HK-2 (cell line): ENCODE measurements at regions not wholly inside any gene's neighbourhood (a gene's known extent, or its start where the extent isn't known, plus 50 kb on each side); places are given as distances from the start of the nearest gene placed in this dataset.
"Not testable (repeated sequence)": the region's sequence is repeated elsewhere in the genome, so short reads cannot be mapped to it uniquely, and the experiment has no call there.

ENCODE experiments used
- DNase-seq: peaks from one replicate; pipeline ENCODE4 v3.0.0-alpha.2; 2018; ENCODE audit not compliant: unreplicated experiment

- no peak for DNase-seq
Measured at GRCh38 chr3:14252321-14253021, 73.9 kb downstream of the LSM3 start.

- no peak for DNase-seq
Measured at GRCh38 chr3:14253022-14253706, 74.5 kb downstream of the LSM3 start.

DNA sequence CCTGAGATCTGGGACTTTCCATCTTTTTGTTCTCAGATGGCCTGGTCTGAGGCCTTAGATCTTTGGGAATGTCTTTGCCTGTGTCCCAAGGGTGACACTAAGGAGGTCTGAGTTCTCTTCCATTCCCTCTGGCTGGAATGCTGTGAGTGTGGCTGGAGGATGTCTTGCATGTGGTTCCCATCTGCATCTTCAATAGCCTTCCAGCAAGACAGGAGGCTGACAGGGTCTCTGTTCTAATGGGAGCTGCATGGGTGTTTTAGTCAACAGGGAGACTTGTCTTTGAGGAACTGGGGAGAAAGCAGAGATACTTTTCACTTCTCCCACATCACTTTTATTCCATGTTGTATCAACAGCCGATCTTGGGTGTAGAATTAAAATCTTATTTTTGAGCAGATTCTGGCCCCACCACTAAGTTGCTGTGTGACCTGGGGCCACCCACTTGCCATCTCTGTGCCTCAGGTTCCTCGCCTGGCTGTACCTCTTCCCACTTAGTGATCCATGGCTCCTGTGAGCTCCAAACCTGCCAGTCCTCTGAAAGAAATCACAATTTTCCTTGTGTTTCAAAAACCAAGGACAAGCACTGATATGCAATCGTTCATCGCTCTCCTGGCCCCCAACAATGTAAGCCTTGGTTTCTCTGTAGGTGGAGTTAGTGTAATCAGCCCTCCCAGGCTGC lies 75.2 kb downstream of the LSM3 start:
- DNase-seq: no peak

GRCh38 chr3:14254812-14255702 lies 76.4 kb downstream of the LSM3 start:
- DNase-seq: no peak

DNA sequence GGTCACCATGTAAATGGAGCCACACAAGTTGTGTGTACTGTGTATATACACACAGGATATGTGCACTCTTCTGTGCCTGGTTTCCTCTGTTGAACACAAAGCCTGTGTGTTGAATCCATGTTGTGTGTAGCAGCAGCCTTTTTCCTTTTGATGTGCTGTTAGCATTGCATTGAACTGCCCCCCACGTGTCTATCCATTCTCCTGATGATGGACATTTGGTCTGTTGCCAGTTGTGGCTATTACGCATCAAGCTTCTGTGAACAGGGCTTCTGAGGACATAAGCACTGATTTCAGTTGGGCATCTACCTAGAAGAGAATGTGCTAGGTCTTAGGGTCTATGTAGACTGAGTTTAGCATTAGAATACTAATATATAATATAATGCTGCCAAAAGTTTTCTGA lies 77.4 kb downstream of the LSM3 start:
- no peak for DNase-seq

DNA sequence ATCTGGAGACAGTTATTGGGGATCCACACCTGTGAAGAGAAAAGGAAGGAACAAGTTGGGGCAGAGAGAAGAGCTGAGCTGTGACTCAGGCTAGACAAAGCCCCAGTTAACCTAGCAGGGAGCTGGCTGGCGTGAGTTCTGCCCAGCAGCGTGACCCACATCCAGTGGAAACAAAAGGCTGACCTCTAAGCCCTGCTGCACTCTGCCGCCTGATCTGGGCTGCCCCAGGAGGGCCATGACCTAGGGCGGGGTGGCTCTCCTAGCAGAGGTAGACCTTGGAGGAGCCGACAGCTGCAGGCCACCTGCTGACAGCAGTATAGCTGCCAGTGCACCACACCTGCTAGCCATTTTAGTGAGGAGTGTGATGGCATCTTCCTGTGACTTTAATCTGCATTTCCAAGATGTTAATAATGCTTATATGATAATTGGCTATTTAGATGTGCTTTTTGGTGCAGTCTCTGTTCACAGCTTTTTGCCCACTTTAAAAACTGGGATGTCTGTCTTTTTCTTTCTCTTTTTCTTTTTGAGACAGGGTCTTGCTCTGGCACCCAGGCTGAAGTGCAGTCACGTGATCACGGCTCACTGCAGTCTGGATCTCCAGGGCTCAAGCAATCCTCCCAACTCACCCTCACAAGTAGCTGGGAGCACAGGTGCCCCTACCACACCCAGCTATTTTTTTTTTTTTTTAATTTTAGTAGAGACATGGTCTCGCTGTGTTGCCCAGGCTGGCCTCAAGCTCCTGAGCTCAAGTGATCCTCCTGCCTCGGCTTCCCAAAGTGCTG lies 78.1 kb downstream of the LSM3 start:
- no peak for DNase-seq

DNA sequence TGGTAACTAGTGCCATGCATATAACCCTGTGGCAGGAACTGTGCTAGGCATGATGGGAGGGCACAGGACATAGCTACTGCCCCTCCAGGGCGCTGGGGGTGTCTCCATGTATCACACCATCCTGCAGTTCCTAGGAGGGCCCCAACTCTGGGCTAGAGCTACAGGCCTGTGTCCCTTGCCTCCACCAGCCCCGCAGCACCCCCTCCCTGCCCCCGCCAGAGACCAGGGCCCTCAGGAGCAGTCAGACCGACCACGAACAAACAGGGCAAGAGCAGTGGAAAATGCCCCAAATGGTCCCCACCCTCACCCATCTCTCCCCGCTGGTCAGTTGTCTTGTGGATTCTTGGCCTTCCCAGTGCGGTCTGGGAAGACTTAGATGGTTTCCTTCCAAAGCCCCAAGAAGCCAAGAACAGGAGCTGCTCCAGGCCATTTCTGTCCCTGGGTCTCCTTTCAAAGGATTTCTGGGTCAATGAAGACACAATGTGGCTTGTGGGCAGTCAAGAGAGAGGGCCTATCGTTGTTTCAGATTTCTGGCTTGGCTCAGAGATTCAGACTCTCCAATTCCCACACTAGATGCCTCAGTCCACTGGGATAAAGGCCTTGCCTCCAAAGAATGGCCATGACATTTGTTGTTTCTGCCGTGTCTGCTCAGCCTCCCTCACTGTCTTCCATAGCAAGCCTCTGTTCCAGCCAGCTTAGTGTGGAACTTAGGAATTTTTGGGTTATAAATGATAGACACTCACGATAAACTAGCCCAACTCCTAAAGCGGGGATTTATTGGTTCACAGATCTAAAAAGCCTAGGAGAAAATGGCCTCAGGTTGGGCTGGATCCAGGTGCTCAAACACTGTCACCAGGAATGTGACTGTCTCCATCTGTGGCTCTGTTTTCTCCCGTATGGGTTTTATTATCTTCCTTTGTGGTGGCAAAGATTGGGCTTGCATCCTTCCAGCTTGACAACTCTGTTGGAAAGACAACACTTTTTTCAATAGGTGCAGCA lies 80.6 kb downstream of the LSM3 start:
- DNase-seq: no peak

DNA sequence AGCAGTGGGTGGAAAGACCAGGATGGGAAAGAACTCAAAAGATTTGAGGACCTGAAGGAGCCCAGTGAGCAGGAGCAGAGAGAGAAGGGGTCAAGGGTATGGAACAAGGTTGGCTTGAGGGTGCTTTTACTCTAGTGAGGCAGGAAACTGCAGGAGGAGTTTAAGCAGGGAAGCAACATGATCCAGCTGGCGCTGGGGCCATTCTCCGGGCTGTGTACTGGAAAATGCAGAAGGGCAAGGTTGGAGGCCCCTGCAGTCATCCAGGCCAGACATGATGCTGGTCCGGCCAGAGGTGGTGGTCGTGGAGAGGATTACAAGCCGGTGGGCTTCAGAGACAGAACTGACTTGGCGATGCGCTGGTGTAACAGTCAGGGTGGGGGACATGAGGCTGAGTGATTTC lies 81.8 kb downstream of the LSM3 start:
- no peak for DNase-seq

DNA sequence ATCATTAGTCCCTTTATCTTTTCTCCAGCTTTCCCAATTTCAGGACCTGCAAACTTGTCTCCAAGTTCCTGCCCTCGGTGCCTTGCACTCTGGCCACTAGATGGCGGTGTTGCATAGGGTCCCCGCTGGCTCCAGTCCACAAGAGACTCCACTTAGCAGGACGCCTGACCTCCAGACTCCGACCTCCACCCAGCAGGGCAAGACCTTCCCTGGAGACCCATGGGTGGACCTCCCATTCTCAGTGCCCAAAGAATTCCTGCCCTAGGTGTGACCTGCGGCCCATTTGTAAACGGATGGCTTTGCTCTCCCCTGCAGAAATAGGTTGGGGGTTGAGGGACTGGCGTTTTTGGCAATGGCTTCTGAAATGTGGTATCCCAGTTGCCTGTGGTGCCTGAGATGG lies 82.6 kb downstream of the LSM3 start:
- DNase-seq: peak; percentile 74

- no peak for DNase-seq
Measured at GRCh38 chr3:14262212-14262611, 83.6 kb downstream of the LSM3 start.

- DNase-seq: no peak
Measured at GRCh38 chr3:14262867-14263266, 84.2 kb downstream of the LSM3 start.

DNA sequence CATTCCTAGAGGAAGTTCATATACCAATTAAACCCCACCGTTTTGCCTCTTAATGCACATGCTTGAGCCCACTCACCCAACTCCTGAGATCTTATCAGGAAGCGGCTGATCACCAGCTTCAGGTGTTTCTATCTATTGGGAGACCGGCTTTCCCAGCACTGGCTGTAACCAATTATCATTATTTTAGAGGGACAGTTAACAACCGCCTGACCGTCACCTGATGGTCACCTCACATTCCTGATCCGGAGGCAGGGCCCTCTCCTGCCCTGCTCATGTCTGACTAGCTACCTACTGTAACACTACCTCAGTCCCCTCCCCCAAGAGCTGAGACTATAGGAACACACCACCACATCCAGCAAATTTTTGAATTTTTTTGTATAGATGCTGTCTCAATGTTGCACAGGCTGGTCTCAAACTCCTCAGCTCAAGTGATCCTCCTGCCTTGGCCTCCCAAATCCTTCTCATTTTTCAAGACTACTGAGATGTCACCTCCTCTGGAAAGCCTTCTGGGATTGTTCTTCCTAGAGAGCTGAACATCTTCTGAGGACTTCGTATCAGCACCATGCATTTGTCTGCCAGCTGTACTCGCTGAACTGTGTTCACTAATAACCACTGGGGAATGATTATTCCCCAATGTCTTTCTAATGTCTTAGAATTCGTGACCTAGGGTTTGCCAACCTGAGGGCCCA lies 84.8 kb downstream of the LSM3 start:
- DNase-seq: no peak

- DNase-seq: no peak
Measured at GRCh38 chr3:14265246-14265962, 86.8 kb downstream of the LSM3 start.

DNA sequence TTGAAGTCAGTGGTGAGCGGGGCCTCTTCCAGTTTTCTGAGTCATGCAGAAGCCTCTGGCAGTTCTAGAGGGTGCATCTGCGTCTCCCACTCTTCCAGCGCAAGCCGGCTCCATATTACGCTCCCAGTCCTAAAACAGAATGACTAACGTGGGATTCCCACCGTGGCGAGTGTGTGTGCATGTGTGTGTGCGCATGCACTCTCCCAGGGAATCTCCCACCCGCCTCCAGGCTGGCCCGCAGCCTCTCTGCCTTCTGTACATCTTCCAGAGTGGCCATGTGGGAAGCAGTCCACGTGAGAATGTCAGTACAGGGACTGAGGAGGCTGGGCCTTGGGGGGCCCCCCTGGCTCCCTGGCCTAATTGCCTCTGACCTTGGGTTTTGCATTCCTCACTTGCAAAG lies 87.7 kb downstream of the LSM3 start:
- DNase-seq: no peak

GRCh38 chr3:14267976-14268375 lies 89.4 kb downstream of the LSM3 start:
- no peak for DNase-seq

DNA sequence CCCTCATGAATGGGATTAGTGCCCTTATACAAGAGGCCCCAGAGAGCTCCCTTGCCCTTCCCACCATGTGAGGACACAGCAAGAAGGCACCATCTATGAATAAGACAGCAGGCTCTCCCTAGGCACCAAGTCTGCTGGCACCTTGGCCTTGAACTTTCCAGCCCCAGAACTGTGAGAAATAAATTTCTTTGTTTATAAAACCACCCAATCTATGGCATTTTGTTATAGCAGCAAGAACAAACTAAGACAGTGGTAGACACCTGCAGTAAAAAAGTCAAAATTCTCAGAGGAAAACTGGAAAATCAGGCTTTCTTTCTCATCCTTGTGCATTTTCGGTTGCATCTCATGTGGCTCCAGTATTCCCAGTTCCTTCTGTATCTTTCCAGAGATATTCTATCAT lies 90.3 kb downstream of the LSM3 start:
- DNase-seq: no peak

DNA sequence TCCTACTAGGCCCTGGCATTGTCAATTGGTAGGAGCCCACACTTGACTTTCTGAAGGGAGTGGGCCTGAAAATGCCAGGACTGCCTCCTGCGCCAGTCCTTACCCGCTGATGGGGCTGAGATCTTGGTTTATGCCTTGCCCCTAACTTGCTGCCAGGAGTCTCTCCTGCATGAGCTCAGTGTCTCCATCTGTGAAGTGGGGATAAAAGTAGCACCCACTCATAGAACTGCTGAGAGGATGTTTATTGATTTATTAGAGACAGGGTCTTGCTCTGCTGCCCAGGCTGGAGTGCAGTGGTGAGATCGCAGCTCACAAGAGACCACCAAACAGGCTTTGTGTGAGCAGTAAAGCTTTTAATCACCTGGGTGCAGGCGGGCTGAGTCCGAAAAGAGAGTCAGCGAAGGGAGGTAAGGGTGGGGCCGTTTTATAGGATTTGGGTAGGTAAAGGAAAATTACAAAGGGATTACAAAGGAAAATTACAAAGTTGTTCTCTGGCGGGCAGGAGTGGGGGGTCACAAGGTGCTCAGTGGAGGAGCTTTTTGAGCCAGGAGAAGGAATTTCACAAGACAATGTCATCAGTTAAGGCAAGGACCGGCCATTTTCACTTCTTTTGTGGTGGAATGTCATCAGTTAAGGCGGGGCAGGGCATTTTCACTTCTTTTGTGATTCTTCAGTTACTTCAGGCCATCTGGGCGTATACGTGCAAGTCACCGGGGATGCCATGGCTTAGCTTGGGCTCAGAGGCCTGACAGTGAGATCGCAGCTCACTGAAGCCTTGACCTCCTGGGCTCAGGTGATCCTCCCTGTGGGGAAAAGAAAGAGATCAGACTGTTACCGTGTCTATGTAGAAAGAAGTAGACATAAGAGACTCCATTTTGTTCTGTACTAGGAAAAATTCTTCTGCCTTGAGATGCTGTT lies 93.7 kb downstream of the LSM3 start:
- DNase-seq: not testable (repeated sequence)
